OCI-LY3 (cell line): ENCODE measurements at regions not wholly inside any gene's neighbourhood (a gene's known extent, or its start where the extent isn't known, plus 50 kb on each side); places are given as distances from the start of the nearest gene placed in this dataset.

Source experiments
- H2AFZ ChIP-seq: fragments of 200-600, 300-600 bp; shearing (Covaris generic); 2 replicates; pipeline ENCODE4 v1.6.0; 2014; ENCODE audit warnings: antibody characterized with exemption, low read depth, low read length
- H3K27ac ChIP-seq: fragments of 200-600, 300-600 bp; sonication (generic); 2 replicates; pipeline ENCODE4 v1.5.1; 2014; ENCODE audit warnings: mild to moderate bottlenecking, low read length, moderate library complexity, mixed read lengths
- H3K27me3 ChIP-seq: fragments of 200-600, 300-600 bp; sonication (generic); 2 replicates; pipeline ENCODE4 v1.6.1; 2014; ENCODE audit warnings: low read depth, low read length, mixed read lengths
- H3K36me3 ChIP-seq: fragments of 200-600, 300-600 bp; sonication (generic); replicated peaks from 2 replicates; pipeline ENCODE3; 2014; ENCODE audit warnings: low read depth, low read length, mixed read lengths
- H3K4me1 ChIP-seq: fragments of 300-600, 200-600 bp; sonication (generic); 2 replicates; pipeline ENCODE4 v1.6.1; 2014; ENCODE audit warnings: low read length, mixed read lengths
- H3K4me2 ChIP-seq: fragments of 200-600, 300-600 bp; sonication (generic); 2 replicates; pipeline ENCODE4 v1.6.1; 2014; ENCODE audit warnings: low read length, mixed read lengths
- H3K4me3 ChIP-seq: fragments of 300-600, 200-600 bp; sonication (generic); 2 replicates; pipeline ENCODE4 v1.5.1; 2014; ENCODE audit warnings: antibody characterized with exemption, mild to moderate bottlenecking, low read length, moderate library complexity
- H3K79me2 ChIP-seq: fragments of 300-600, 200-600 bp; shearing (Covaris generic); 2 replicates; pipeline ENCODE4 v1.6.1; 2014; ENCODE audit warnings: mild to moderate bottlenecking, low read length, mixed read lengths
- H3K9ac ChIP-seq: fragments of 300-600, 200-600 bp; shearing (Covaris generic); 2 replicates; pipeline ENCODE4 v1.6.0; 2014; ENCODE audit warnings: mild to moderate bottlenecking, low read length, moderate library complexity
- H3K9me3 ChIP-seq: fragments of 200-600, 300-600 bp; shearing (Covaris generic); 2 replicates; pipeline ENCODE4 v1.6.1; 2014; ENCODE audit warnings: low read length, mixed read lengths; ENCODE audit not compliant: insufficient read depth
- H4K20me1 ChIP-seq: fragments of 200-600, 300-600 bp; sonication (generic); 2 replicates; pipeline ENCODE4 v1.6.1; 2016; ENCODE audit warnings: low read length, mixed read lengths; ENCODE audit not compliant: insufficient read depth
- CTCF ChIP-seq: fragments of 200-600, 300-600 bp; sonication (generic); IDR thresholded peaks from 2 replicates; pipeline ENCODE4 v1.5.1; 2014; ENCODE audit warnings: antibody characterized with exemption, low read length, low read depth
- EZH2phosphoT487 ChIP-seq: fragments of 200-600 bp; shearing (Covaris generic); IDR thresholded peaks from 2 replicates; pipeline ENCODE4 v1.6.1; 2018; ENCODE audit warnings: antibody characterized with exemption, mixed run types, low read depth

GRCh38 chr15:81957698-81958097 is 88.1 kb downstream of the MEX3B start:
- Histone ChIP-seq H3K9me3 (no peaks in the 10 kb centered on the region), H3K4me3 (no peak overlapping the region), H3K4me1 (no peaks in the 10 kb centered on the region), H4K20me1 (no peaks in the 10 kb centered on the region), H3K9ac (no peak overlapping the region), H3K4me2 (no peak overlapping the region), H3K27me3 (peaks cover 9% of the 10 kb centered on the region), H3K27ac (no peak overlapping the region), H3K36me3 (no peaks in the 10 kb centered on the region), H3K79me2 (no peaks in the 10 kb centered on the region), H2AFZ (no peak overlapping the region)
- TF ChIP-seq EZH2phosphoT487 = no peak
- no peak for TF ChIP-seq CTCF

- no peaks in the 10 kb centered on the region for H3K9me3 ChIP-seq
- no peaks in the 10 kb centered on the region for H3K36me3 ChIP-seq
- H3K4me1 ChIP-seq = no peaks in the 10 kb centered on the region
- no peak overlapping the region for H3K4me3 ChIP-seq
- no peaks in the 10 kb centered on the region for H4K20me1 ChIP-seq
- H3K4me2 ChIP-seq = no peak overlapping the region
- H3K27me3 ChIP-seq = no peaks in the 10 kb centered on the region
- no peak overlapping the region for H2AFZ ChIP-seq
- H3K27ac ChIP-seq = no peak overlapping the region
- H3K79me2 ChIP-seq = no peaks in the 10 kb centered on the region
- TF ChIP-seq CTCF (no peak), EZH2phosphoT487 (no peak)
- H3K9ac ChIP-seq = no peak overlapping the region
Measured at GRCh38 chr15:81955382-81956062, 90.3 kb downstream of the MEX3B start.

- Histone ChIP-seq H3K79me2 (no peaks in the 10 kb centered on the region), H3K4me3 (no peak overlapping the region), H3K9me3 (no peaks in the 10 kb centered on the region), H3K4me2 (no peak overlapping the region), H4K20me1 (no peaks in the 10 kb centered on the region), H3K36me3 (no peaks in the 10 kb centered on the region), H3K4me1 (no peaks in the 10 kb centered on the region), H3K9ac (no peak overlapping the region), H3K27ac (no peak overlapping the region), H2AFZ (no peak overlapping the region), H3K27me3 (no peaks in the 10 kb centered on the region)
- TF ChIP-seq CTCF = no peak
- TF ChIP-seq EZH2phosphoT487 = no peak
Measured at GRCh38 chr15:81954158-81954783, 91.5 kb downstream of the MEX3B start.

- H3K27me3 ChIP-seq = no peaks in the 10 kb centered on the region
- H3K79me2 ChIP-seq = no peaks in the 10 kb centered on the region
- H4K20me1 ChIP-seq = no peaks in the 10 kb centered on the region
- H2AFZ ChIP-seq = no peak overlapping the region
- no peak overlapping the region for H3K4me3 ChIP-seq
- TF ChIP-seq EZH2phosphoT487 (no peak), CTCF (no peak)
- H3K9me3 ChIP-seq = no peaks in the 10 kb centered on the region
- H3K36me3 ChIP-seq = no peaks in the 10 kb centered on the region
- H3K4me2 ChIP-seq = no peak overlapping the region
- peaks cover 6% of the 10 kb centered on the region for H3K4me1 ChIP-seq
- no peak overlapping the region for H3K27ac ChIP-seq
- H3K9ac ChIP-seq = no peak overlapping the region
Measured at GRCh38 chr15:81950841-81951414, 94.9 kb downstream of the MEX3B start.
